ENCODE measurements at regions not wholly inside any gene's neighbourhood (a gene's known extent, or its start where the extent isn't known, plus 50 kb on each side); places are given as distances from the start of the nearest gene placed in this dataset.

- TF ChIP-seq CTCF (IDR thresholded peaks at IDR 0.05) (no peak), POLR2A (IDR thresholded peaks at IDR 0.05) (no peak)
Measured at GRCh38 chr7:17721736-17722285, 218.5 kb downstream of the SNX13 start.
